HG03066 (cell line): ENCODE measurements at regions not wholly inside any gene's neighbourhood (a gene's known extent, or its start where the extent isn't known, plus 50 kb on each side); places are given as distances from the start of the nearest gene placed in this dataset.

ENCODE experiments used
- ATAC-seq: cut with Tn5 transposase; IDR thresholded peaks from one replicate; pipeline ENCODE4 v1.9.1; 2021; ENCODE audit warnings: low read depth; ENCODE audit not compliant: unreplicated experiment

GRCh38 chr12:41897593-41897992, 247.1 kb downstream of the GXYLT1 start:
- ATAC-seq, result no peak

- no peak for ATAC-seq
These were observed 251.2 kb downstream of the GXYLT1 start for GRCh38 chr12:41893491-41893890.

DNA sequence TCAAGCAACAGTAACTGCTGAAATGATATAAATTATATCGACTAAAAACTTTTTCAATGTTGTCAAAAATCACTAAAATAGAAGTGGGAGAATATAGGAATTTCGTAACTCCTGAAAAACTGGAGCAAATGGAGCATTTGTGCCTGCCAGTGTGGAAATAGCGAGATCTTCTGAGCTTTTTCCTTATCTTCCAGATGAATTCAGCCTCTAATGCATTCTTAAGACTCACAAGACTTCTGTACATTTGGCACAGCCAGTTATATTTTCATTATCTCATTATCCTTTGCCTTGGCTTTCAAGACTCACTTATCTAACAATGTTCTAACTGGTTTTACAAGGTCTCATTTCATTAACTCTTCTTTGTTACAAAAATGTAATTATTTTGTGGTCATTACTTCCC, 252.4 kb downstream of the GXYLT1 start:
- ATAC-seq, result no peak

GRCh38 chr12:41891226-41891625, 253.4 kb downstream of the GXYLT1 start:
- ATAC-seq, result no peak

GRCh38 chr12:41888285-41888684, 256.4 kb downstream of the GXYLT1 start:
- no peak for ATAC-seq

DNA sequence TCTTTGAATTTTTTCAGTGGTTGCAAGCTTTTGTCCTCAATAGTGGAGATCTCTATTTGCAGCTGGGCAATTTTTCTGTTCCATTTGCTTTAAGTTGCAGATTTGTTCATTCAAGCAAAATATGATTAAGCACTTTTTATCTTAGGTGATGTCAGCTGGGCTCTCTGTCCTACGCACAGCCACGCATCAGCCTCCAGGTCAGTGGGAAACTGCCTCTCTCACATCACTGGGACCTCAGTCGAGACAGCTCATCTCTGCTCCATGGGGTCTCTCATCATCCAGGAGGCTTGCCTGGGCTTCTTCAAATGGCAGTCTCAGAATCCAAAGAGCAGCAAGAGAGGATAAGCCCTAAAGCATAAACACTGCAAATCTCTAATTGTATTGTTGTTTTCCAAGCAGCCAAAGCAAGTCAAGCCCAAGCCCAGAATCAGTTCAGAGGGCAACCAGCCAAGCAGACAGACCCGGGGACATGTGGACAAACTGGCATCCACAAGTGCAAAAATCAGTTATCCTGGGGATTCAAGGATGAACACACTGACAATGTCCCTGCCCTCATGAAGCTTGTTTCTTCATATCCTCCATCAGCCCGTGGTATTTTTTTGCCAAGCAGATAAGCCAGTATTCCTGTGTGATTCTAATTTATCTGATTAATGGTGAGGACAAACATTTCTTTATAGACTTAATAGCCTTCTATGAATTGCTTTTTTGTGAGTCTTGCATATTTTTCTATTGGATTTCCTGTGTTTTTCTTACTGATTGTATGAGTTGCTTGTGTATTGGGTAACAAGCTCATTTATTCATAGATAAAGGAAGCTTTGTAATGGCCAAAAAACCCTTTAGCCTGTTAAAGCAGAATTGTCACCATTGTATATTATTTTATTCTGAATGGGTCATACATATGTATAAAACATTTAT, 262.5 kb downstream of the GXYLT1 start:
- no peak for ATAC-seq

GRCh38 chr12:41869432-41869831, 275.2 kb downstream of the GXYLT1 start:
- ATAC-seq, result no peak

- ATAC-seq, result no peak
These were observed 277.7 kb downstream of the GXYLT1 start for GRCh38 chr12:41866878-41867430.

- no peak for ATAC-seq
These were observed 288.4 kb downstream of the GXYLT1 start for GRCh38 chr12:41856228-41856627.

DNA sequence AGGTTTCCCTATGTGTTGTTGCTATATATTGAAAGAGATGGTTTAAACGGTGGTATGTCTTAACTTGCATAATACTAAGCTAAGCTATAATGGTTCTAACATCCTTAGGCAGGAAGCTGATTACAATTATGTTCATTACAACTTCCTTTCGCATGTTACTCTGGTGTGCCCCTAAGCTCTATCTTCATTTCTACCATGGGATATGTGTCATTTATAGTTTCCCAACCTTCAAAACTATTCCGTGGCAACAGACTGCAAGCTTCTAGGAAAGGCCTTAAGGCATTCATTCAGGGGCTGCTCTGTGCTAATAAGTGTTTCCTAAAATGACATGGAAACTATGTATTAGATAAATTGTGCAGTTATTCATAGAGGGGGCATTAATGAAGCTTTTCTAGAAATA, 294.6 kb downstream of the GXYLT1 start:
- ATAC-seq, result no peak

DNA sequence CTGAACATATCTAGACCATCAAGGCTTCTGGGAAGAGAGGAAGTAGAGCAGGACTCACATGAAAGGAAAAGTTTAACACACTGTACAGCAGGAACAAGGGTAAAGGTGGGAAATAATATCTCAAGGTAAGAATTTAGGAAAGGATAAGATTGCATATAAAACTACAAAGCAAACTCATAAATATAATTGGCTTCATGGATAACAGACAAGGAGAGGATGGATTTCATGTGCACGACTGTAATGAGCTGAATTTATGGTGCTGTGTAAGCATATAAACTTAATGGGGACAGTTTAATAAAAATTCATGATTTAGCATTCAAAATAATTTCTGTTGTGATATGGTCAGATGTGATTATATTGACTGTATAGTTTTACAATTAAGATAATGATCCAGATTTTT, 298.0 kb downstream of the GXYLT1 start:
- no peak for ATAC-seq

DNA sequence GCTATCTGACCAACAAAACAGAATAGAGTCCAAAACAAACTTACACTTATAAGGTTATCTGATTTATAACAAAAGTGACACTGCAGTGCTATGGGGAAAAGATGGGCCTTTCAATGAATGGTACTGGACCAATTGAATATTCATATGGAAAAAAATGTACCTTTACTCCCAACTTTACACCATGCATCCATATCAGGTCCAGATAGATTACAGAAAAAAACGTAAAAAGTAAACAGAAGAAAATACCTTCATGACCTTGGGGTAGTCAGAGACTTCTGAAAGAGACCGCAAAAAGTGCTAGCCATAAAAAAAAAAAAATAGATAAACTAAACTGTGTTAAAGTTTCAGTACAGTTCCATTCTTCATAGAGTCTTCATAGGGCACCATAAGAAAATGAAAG, 308.3 kb downstream of the GXYLT1 start:
- no peak for ATAC-seq

GRCh38 chr12:41835556-41835955, 309.1 kb downstream of the GXYLT1 start:
- ATAC-seq, result no peak

DNA sequence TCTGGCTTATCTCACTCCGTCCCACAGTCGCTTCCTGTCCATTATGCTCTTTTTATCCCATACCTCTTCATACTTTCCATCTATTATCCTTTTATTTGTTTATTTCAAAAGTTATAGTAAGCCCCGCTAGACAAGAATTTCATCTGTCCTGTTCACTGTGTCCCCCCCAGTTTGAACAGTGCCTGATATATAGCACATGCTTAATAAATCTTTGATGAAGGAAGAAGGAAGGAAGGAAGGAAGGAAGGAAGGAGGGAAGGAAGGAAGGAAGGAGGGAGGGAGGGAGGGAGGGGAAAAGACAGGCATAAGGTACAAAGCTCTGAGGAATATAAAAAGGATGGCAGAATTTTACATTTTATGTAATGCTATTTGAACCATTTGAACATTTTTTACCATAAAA, 324.7 kb downstream of the GXYLT1 start:
- ATAC-seq, result no peak

DNA sequence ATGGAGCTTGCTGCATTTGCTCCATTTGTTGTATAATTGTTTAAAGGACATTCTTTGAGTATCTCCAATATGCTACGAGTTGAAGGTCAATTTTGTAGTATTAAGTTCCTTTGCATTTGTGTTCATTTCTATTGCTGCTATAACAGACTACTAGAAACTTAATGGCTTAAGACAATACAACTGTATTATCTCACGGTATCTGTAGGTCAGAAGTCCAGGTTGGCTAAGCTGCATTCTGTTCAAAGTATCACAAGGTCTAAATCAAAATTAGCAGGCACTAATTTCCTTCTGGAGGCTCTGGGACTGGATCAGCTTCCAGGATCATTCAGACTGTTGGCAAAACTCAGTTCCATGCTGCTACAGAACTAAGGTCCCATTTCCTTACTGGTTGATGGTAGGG, 340.6 kb downstream of the GXYLT1 start:
- no peak for ATAC-seq

DNA sequence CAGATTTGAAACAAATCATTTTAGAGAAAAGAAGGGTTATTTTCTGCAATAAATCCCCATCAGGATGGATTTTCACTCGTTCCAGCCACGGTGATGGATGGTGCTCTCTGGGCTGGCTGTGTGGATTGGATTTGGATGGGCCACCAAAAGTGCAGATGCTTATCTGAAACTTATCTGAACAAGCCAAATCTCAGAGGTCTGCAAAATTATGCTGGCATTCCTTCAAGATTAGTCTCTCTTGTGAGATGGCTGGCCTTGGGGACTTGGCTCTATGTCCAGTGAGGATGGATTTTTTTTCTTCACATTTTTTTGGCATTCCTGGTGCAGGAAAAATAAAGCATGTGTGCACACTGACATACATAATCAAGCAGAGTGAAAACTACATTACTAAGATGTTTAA, 341.9 kb downstream of the GXYLT1 start:
- no peak for ATAC-seq

GRCh38 chr12:41801261-41801660, 343.4 kb downstream of the GXYLT1 start:
- no peak for ATAC-seq

- ATAC-seq, result no peak
These were observed 345.0 kb downstream of the GXYLT1 start for GRCh38 chr12:41799671-41800070.

GRCh38 chr12:41795910-41796309, 348.8 kb downstream of the GXYLT1 start:
- no peak for ATAC-seq

DNA sequence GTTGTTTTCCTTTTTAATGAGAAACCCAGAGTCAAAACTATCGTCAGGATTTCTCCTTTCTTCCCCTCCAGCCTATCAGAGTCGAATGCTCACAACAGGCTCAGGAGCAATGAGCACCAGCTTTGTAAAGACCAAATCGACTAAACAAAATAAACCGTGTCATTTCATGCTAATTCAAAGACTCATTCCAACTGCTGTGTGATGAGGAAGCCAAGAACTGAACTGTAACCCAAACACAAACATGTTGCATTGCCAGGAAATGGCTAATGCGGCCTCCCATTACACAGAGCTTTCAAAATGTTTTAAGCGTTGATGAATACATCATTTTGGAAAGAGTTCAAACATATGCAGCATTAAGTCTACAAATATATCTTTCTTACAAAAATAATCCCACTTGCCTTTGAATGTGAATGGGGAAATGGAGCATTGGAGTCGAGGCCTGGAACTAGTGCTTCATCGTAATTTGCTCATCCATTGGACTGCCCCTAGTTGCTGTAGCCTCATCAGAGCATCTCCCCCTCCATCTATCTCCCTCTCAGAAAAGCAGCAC, 349.5 kb downstream of the GXYLT1 start:
- no peak for ATAC-seq

DNA sequence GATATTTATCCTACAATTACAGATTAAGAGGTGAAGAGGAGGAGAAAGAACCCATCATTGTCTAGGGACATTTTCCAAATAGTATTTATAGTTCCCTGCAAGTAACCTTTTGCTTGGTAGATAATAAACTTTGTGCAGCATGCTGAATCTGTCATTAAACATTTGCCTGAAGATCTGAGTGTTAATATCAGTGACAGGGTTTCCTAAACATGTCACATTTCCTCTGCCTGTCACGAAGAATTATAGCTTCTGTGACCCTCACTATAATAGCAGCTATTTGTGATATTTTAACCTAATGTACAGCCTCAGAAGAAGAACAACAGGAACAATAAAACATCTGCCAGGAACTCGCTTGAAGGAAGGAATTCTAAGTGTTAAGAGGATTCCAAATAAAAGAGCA, 350.3 kb downstream of the GXYLT1 start:
- ATAC-seq, result no peak

DNA sequence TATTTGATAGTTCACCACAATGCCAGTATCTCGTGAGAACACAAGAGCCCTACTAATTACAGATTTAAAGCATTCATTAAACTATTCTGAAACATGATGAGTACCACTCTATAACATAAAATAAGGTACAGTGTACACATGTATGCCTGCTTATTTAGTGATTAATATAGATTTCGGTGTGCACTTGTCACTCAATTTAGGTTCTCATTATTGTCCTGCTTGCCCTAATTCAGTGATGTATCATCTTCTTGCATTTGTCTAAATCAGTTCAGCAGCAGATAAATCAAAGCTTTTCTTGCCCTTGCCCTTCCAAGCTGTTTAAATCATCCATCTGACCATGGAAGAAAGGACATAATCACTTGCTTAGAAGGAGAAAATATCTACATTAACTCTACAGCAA, 359.7 kb downstream of the GXYLT1 start:
- ATAC-seq, result no peak
